ENCODE measurements at regions not wholly inside any gene's neighbourhood (a gene's known extent, or its start where the extent isn't known, plus 50 kb on each side); places are given as distances from the start of the nearest gene placed in this dataset.

GRCh38 chr6:157756708-157757429 lies 66.2 kb upstream of the SNX9 start:
- DNase-seq (ENCODE audit: low read depth in 2 of 2) = peak; percentile 56 to 63

GRCh38 chr6:157757430-157758403 lies 65.3 kb upstream of the SNX9 start:
- DNase-seq (ENCODE audit: low read depth in 2 of 2) = no peak

- DNase-seq (ENCODE audit: low read depth in 2 of 2) = no peak
Observed at GRCh38 chr6:157758516-157759023, 64.5 kb upstream of the SNX9 start.

- DNase-seq (ENCODE audit: low read depth in 2 of 2) = no peak
Observed at GRCh38 chr6:157759028-157759427, 64.0 kb upstream of the SNX9 start.

GRCh38 chr6:157760137-157760536 lies 62.9 kb upstream of the SNX9 start:
- no peak for DNase-seq (ENCODE audit: low read depth in 2 of 2)

- DNase-seq (ENCODE audit: low read depth in 2 of 2) = peak in 1 of 2 donors; percentile 26
Observed at GRCh38 chr6:157760589-157761330, 62.3 kb upstream of the SNX9 start.

GRCh38 chr6:157761331-157761921 lies 61.6 kb upstream of the SNX9 start:
- DNase-seq (ENCODE audit: low read depth in 2 of 2) = peak in 1 of 2 donors; percentile 18

- DNase-seq (ENCODE audit: low read depth in 2 of 2) = no peak
Observed at GRCh38 chr6:157761926-157762325, 61.1 kb upstream of the SNX9 start.

GRCh38 chr6:157762636-157763035 lies 60.4 kb upstream of the SNX9 start:
- DNase-seq (ENCODE audit: low read depth in 2 of 2) = no peak

GRCh38 chr6:157763129-157763903 lies 59.7 kb upstream of the SNX9 start:
- no peak for DNase-seq (ENCODE audit: low read depth in 2 of 2)

- no peak for DNase-seq (ENCODE audit: low read depth in 2 of 2)
Observed at GRCh38 chr6:157763904-157764177, 59.2 kb upstream of the SNX9 start.

GRCh38 chr6:157764178-157765068 lies 58.6 kb upstream of the SNX9 start:
- DNase-seq (ENCODE audit: low read depth in 2 of 2) = peak; percentile 63 to 68

GRCh38 chr6:157766901-157767774 lies 55.9 kb upstream of the SNX9 start:
- no peak for DNase-seq (ENCODE audit: low read depth in 2 of 2)

GRCh38 chr6:157767775-157768156 lies 55.3 kb upstream of the SNX9 start:
- DNase-seq (ENCODE audit: low read depth in 2 of 2) = no peak

- DNase-seq (ENCODE audit: low read depth in 2 of 2) = no peak
Observed at GRCh38 chr6:157768304-157768703, 54.7 kb upstream of the SNX9 start.

- DNase-seq (ENCODE audit: low read depth in 2 of 2) = no peak
Observed at GRCh38 chr6:157768863-157769551, 54.0 kb upstream of the SNX9 start.

GRCh38 chr6:157769776-157770426 lies 53.1 kb upstream of the SNX9 start:
- DNase-seq (ENCODE audit: low read depth in 2 of 2) = no peak

- no peak for DNase-seq (ENCODE audit: low read depth in 2 of 2)
Observed at GRCh38 chr6:157770946-157771345, 52.1 kb upstream of the SNX9 start.
